ENCODE measurements at regions not wholly inside any gene's neighbourhood (a gene's known extent, or its start where the extent isn't known, plus 50 kb on each side); places are given as distances from the start of the nearest gene placed in this dataset.

DNA sequence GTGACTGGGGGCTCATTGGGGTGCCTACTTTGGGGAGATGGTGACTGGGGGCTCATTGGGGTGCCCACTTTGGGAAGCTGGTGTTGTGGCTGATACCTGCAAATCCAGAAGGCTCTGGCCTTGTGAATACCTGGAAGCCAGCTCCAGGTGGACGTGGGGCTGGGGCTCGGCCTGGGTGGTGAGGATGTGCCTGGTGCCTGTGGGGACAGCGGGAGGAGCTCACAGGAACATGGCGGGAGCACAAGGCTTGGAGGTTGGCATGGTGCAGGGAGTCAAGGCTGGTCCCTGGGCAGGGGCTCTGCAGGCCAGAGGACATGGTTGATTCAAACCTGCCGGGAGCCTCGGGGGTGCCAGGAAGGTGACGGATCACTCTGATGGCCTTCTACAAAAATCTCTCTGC lies 1165.7 kb downstream of the BRD1 start:
- no peak overlapping the region for H3K4me3 ChIP-seq (ENCODE audit: low read length)
- DNase-seq (ENCODE audit: low read depth), result no peak
- TF ChIP-seq, protein P1, sequence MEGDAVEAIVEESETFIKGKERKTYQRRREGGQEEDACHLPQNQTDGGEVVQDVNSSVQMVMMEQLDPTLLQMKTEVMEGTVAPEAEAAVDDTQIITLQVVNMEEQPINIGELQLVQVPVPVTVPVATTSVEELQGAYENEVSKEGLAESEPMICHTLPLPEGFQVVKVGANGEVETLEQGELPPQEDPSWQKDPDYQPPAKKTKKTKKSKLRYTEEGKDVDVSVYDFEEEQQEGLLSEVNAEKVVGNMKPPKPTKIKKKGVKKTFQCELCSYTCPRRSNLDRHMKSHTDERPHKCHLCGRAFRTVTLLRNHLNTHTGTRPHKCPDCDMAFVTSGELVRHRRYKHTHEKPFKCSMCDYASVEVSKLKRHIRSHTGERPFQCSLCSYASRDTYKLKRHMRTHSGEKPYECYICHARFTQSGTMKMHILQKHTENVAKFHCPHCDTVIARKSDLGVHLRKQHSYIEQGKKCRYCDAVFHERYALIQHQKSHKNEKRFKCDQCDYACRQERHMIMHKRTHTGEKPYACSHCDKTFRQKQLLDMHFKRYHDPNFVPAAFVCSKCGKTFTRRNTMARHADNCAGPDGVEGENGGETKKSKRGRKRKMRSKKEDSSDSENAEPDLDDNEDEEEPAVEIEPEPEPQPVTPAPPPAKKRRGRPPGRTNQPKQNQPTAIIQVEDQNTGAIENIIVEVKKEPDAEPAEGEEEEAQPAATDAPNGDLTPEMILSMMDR (IDR thresholded peaks at IDR 0.05; ENCODE audit: insufficient read depth, low read depth, low read length, missing control alignments), result no peak

- TF ChIP-seq, protein P1 (IDR thresholded peaks at IDR 0.05; ENCODE audit: insufficient read depth, low read depth, low read length, missing control alignments), result no peak
- H3K4me3 ChIP-seq (ENCODE audit: low read length), result no peak overlapping the region
- no peak for DNase-seq (ENCODE audit: low read depth)
Observed at GRCh38 chr22:48660790-48661740, 1166.6 kb downstream of the BRD1 start.

GRCh38 chr22:48660104-48660789 lies 1167.4 kb downstream of the BRD1 start:
- TF ChIP-seq, protein P1 (IDR thresholded peaks at IDR 0.05; ENCODE audit: insufficient read depth, low read depth, low read length, missing control alignments), result no peak
- no peak for DNase-seq (ENCODE audit: low read depth)
- H3K4me3 ChIP-seq (ENCODE audit: low read length), result no peak overlapping the region

DNA sequence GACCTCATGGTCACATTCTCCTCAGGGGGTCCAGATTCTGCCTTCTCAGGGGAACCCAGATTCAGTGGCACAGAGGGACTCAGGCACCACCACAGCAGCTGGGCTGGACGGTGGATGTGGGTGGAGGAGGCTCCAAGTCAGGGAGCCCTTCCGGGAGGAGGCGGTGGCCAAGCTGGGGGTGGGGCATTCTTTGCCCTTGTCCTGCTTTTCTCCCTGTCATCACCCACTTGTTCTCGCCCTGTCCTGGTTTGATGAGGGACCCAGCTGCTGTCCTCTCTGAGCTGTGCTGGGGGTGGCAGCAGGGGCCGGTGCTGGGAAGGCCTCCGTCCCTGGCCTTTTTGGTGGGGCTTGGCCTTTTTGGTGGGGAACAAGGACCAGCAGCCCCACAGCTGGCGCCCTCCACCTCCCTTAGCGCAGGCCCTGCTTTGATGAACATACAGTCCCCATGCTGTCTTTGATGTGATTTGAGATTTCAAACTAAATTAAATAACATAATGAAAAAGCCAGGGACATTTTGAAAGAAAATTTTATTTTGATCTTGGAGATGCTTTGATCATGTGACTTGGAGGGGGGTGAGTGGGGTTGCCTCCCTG lies 1168.2 kb downstream of the BRD1 start:
- H3K4me3 ChIP-seq (ENCODE audit: low read length), result no peak overlapping the region
- no peak for DNase-seq (ENCODE audit: low read depth)
- TF ChIP-seq, protein P1 (IDR thresholded peaks at IDR 0.05; ENCODE audit: insufficient read depth, low read depth, low read length, missing control alignments), result no peak

GRCh38 chr22:48658871-48659270 lies 1168.8 kb downstream of the BRD1 start:
- no peak for DNase-seq (ENCODE audit: low read depth)
- TF ChIP-seq, protein P1 (IDR thresholded peaks at IDR 0.05; ENCODE audit: insufficient read depth, low read depth, low read length, missing control alignments), result no peak
- no peak overlapping the region for H3K4me3 ChIP-seq (ENCODE audit: low read length)

- no peak overlapping the region for H3K4me3 ChIP-seq (ENCODE audit: low read length)
- TF ChIP-seq, protein P1 (IDR thresholded peaks at IDR 0.05; ENCODE audit: insufficient read depth, low read depth, low read length, missing control alignments), result no peak
- no peak for DNase-seq (ENCODE audit: low read depth)
Observed at GRCh38 chr22:48658246-48658645, 1169.4 kb downstream of the BRD1 start.

All from epithelial cell of esophagus (primary cell).